ENCODE measurements at regions not wholly inside any gene's neighbourhood (a gene's known extent, or its start where the extent isn't known, plus 50 kb on each side); places are given as distances from the start of the nearest gene placed in this dataset.

- TF ChIP-seq CTCF (IDR thresholded peaks at IDR 0.05), result no peak
Observed at GRCh38 chr13:40490086-40490758, 176.2 kb downstream of the FOXO1 start.

- TF ChIP-seq CTCF (IDR thresholded peaks at IDR 0.05), result no peak
Observed at GRCh38 chr13:40492511-40492910, 173.9 kb downstream of the FOXO1 start.

- TF ChIP-seq CTCF (IDR thresholded peaks at IDR 0.05), result no peak
Observed at GRCh38 chr13:40494513-40494912, 171.9 kb downstream of the FOXO1 start.

GRCh38 chr13:40494946-40495620 lies 171.4 kb downstream of the FOXO1 start:
- TF ChIP-seq CTCF (IDR thresholded peaks at IDR 0.05), result no peak

- no peak for TF ChIP-seq CTCF (IDR thresholded peaks at IDR 0.05)
Observed at GRCh38 chr13:40495621-40496001, 170.8 kb downstream of the FOXO1 start.

- no peak for TF ChIP-seq CTCF (IDR thresholded peaks at IDR 0.05)
Observed at GRCh38 chr13:40496035-40496810, 170.2 kb downstream of the FOXO1 start.

- no peak for TF ChIP-seq CTCF (IDR thresholded peaks at IDR 0.05)
Observed at GRCh38 chr13:40498461-40498860, 168.0 kb downstream of the FOXO1 start.
